Mesendoderm (in vitro differentiated cells): ENCODE measurements at regions not wholly inside any gene's neighbourhood (a gene's known extent, or its start where the extent isn't known, plus 50 kb on each side); places are given as distances from the start of the nearest gene placed in this dataset.
"Not testable (repeated sequence)": the region's sequence is repeated elsewhere in the genome, so short reads cannot be mapped to it uniquely, and the experiment has no call there.

Experiments used
- DNase-seq: peaks from one replicate; pipeline ENCODE4 v3.0.0; 2013
- H2AK5ac ChIP-seq: 2 replicates; pipeline ENCODE4 v1.6.1; 2013; ENCODE audit warnings: low read length, inconsistent platforms
- H2BK120ac ChIP-seq: 2 replicates; pipeline ENCODE4 v1.6.1; 2013; ENCODE audit warnings: low read depth, mild to moderate bottlenecking, low read length, moderate library complexity, mixed read lengths
- H2BK15ac ChIP-seq: replicated peaks from 2 replicates; pipeline ENCODE4 v1.6.1; 2013; ENCODE audit warnings: low read depth, mild to moderate bottlenecking, moderate library complexity
- H2BK5ac ChIP-seq: 2 replicates; pipeline ENCODE4 v1.6.1; 2013; ENCODE audit warnings: low read length, inconsistent platforms
- H3K18ac ChIP-seq: 2 replicates; pipeline ENCODE4 v1.6.1; 2013; ENCODE audit warnings: mild to moderate bottlenecking, low read length, mixed read lengths
- H3K23ac ChIP-seq: one replicate; pipeline ENCODE4 v1.6.1; 2013; ENCODE audit warnings: low read length
- H3K27ac ChIP-seq: 2 replicates; pipeline ENCODE4 v1.5.1; 2013; ENCODE audit warnings: low read depth, mild to moderate bottlenecking, inconsistent platforms, low read length, moderate library complexity
- H3K27me3 ChIP-seq: 2 replicates; pipeline ENCODE4 v1.6.1; 2013; ENCODE audit warnings: low read length, control low read depth, mild to moderate bottlenecking, inconsistent platforms; ENCODE audit not compliant: insufficient read depth, poor library complexity
- H3K36me3 ChIP-seq: 2 replicates; pipeline ENCODE4 v1.6.1; 2013; ENCODE audit warnings: low read length, inconsistent platforms; ENCODE audit not compliant: control insufficient read depth, insufficient read depth
- H3K4ac ChIP-seq: one replicate; pipeline ENCODE4 v1.6.1; 2013; ENCODE audit warnings: low read depth, mild to moderate bottlenecking, low read length, moderate library complexity
- H3K4me1 ChIP-seq: 2 replicates; pipeline ENCODE4 v1.6.1; 2013; ENCODE audit warnings: low read depth, low read length, inconsistent platforms; ENCODE audit not compliant: control insufficient read depth
- H3K4me2 ChIP-seq: 2 replicates; pipeline ENCODE4 v1.6.1; 2013; ENCODE audit warnings: low read length
- H3K4me3 ChIP-seq: 2 replicates; pipeline ENCODE4 v1.5.1; 2013; ENCODE audit warnings: mild to moderate bottlenecking, low read length
- H3K56ac ChIP-seq: one replicate; pipeline ENCODE4 v1.6.1; 2013; ENCODE audit warnings: low read length
- H3K79me1 ChIP-seq: 2 replicates; pipeline ENCODE4 v1.6.1; 2013; ENCODE audit warnings: low read length, inconsistent platforms
- H3K79me2 ChIP-seq: 2 replicates; pipeline ENCODE4 v1.6.1; 2013; ENCODE audit warnings: mild to moderate bottlenecking, low read length; ENCODE audit not compliant: control insufficient read depth, insufficient read depth
- H3K9ac ChIP-seq: 2 replicates; pipeline ENCODE4 v1.6.1; 2013; ENCODE audit warnings: low read length, inconsistent platforms
- H4K5ac ChIP-seq: one replicate; pipeline ENCODE4 v1.6.1; 2013; ENCODE audit warnings: low read length
- H4K8ac ChIP-seq: one replicate; pipeline ENCODE4 v1.6.1; 2013; ENCODE audit warnings: low read depth, mild to moderate bottlenecking, control low read depth, low read length, moderate library complexity
- WGBS: extraction: QIAGEN DNeasy Blood & Tissue Kit; methylation state at CpG from one replicate; pipeline ENCODE4 v1.1.7; 2013; ENCODE audit warnings: low lambda C conversion rate, missing lambda C conversion rate; ENCODE audit not compliant: insufficient coverage; ENCODE audit errors: extremely low coverage; 5-methylcytosine and 5-hydroxymethylcytosine counted together

GRCh38 chr6:81128671-81129070 lies 623.8 kb downstream of the TENT5A start:
- Histone ChIP-seq H4K8ac (no peak overlapping the region), H3K9ac (no peak overlapping the region), H3K4me3 (no peak overlapping the region), H3K27ac (no peak overlapping the region), H3K23ac (no peak overlapping the region), H3K4me2 (no peak overlapping the region), H3K27me3 (no peaks in the 10 kb centered on the region), H2BK15ac (no peak overlapping the region), H2AK5ac (no peak overlapping the region), H4K5ac (no peak overlapping the region), H3K36me3 (no peaks in the 10 kb centered on the region), H3K4me1 (no peaks in the 10 kb centered on the region), H3K56ac (no peak overlapping the region), H3K4ac (no peak overlapping the region), H3K79me2 (no peaks in the 10 kb centered on the region), H2BK5ac (no peak overlapping the region), H3K79me1 (no peaks in the 10 kb centered on the region), H3K18ac (no peak overlapping the region), H2BK120ac (no peak overlapping the region)
- DNase-seq, result no peak
- no CpG with 5 or more reads among the region's 1 CpG for WGBS

- Histone ChIP-seq H3K18ac (no peak overlapping the region), H4K5ac (no peak overlapping the region), H3K36me3 (no peaks in the 10 kb centered on the region), H4K8ac (no peak overlapping the region), H3K79me1 (no peaks in the 10 kb centered on the region), H2BK5ac (no peak overlapping the region), H3K79me2 (no peaks in the 10 kb centered on the region), H2BK120ac (no peak overlapping the region), H2AK5ac (no peak overlapping the region), H3K4me3 (no peak overlapping the region), H3K4ac (no peak overlapping the region), H2BK15ac (no peak overlapping the region), H3K27ac (no peak overlapping the region), H3K4me2 (no peak overlapping the region), H3K27me3 (no peaks in the 10 kb centered on the region), H3K56ac (no peak overlapping the region), H3K23ac (no peak overlapping the region), H3K9ac (no peak overlapping the region), H3K4me1 (no peaks in the 10 kb centered on the region)
- DNase-seq, result no peak
- WGBS, result no CpG with 5 or more reads among the region's 2 CpGs
These were observed 626.3 kb downstream of the TENT5A start for GRCh38 chr6:81126150-81126549.

GRCh38 chr6:81120280-81120679 lies 632.2 kb downstream of the TENT5A start:
- Histone ChIP-seq H3K79me2 (no peaks in the 10 kb centered on the region), H3K36me3 (no peaks in the 10 kb centered on the region), H2BK15ac (no peak overlapping the region), H4K8ac (no peak overlapping the region), H3K27me3 (no peaks in the 10 kb centered on the region), H3K4me3 (no peak overlapping the region), H4K5ac (no peak overlapping the region), H3K27ac (no peak overlapping the region), H3K4me1 (no peaks in the 10 kb centered on the region), H3K56ac (no peak overlapping the region), H3K23ac (no peak overlapping the region), H3K4me2 (no peak overlapping the region), H2BK120ac (no peak overlapping the region), H2AK5ac (no peak overlapping the region), H3K4ac (no peak overlapping the region), H3K18ac (no peak overlapping the region), H3K9ac (no peak overlapping the region), H2BK5ac (no peak overlapping the region), H3K79me1 (no peaks in the 10 kb centered on the region)
- no CpG with 5 or more reads among the region's 3 CpGs for WGBS
- no peak for DNase-seq

- WGBS, result no CpG with 5 or more reads among the region's 1 CpG
- H2AK5ac ChIP-seq, result no peak overlapping the region
- no peaks in the 10 kb centered on the region for H3K4me1 ChIP-seq
- no peak overlapping the region for H3K56ac ChIP-seq
- H3K27me3 ChIP-seq, result no peaks in the 10 kb centered on the region
- no peaks in the 10 kb centered on the region for H3K79me1 ChIP-seq
- no peak overlapping the region for H2BK120ac ChIP-seq
- no peak overlapping the region for H2BK5ac ChIP-seq
- no peak overlapping the region for H3K18ac ChIP-seq
- no peaks in the 10 kb centered on the region for H3K36me3 ChIP-seq
- H3K4me3 ChIP-seq, result no peak overlapping the region
- H3K4me2 ChIP-seq, result no peak overlapping the region
- no peak overlapping the region for H3K23ac ChIP-seq
- DNase-seq, result peak; percentile 10
- H4K5ac ChIP-seq, result no peak overlapping the region
- no peak overlapping the region for H4K8ac ChIP-seq
- H3K4ac ChIP-seq, result no peak overlapping the region
- H3K27ac ChIP-seq, result no peak overlapping the region
- no peaks in the 10 kb centered on the region for H3K79me2 ChIP-seq
- no peak overlapping the region for H2BK15ac ChIP-seq
- H3K9ac ChIP-seq, result no peak overlapping the region
These were observed 646.5 kb downstream of the TENT5A start for GRCh38 chr6:81105998-81106397.

- no peak overlapping the region for H3K4me2 ChIP-seq
- H3K18ac ChIP-seq, result no peak overlapping the region
- H3K27ac ChIP-seq, result no peak overlapping the region
- no peak overlapping the region for H3K23ac ChIP-seq
- H3K36me3 ChIP-seq, result no peaks in the 10 kb centered on the region
- no peak overlapping the region for H2BK120ac ChIP-seq
- no CpG with 5 or more reads among the region's 20 CpGs for WGBS
- H3K56ac ChIP-seq, result no peak overlapping the region
- H3K4me1 ChIP-seq, result no peaks in the 10 kb centered on the region
- H3K9ac ChIP-seq, result no peak overlapping the region
- no peak for DNase-seq
- no peak overlapping the region for H4K5ac ChIP-seq
- H4K8ac ChIP-seq, result no peak overlapping the region
- no peaks in the 10 kb centered on the region for H3K79me2 ChIP-seq
- H2BK15ac ChIP-seq, result no peak overlapping the region
- H3K27me3 ChIP-seq, result no peaks in the 10 kb centered on the region
- no peaks in the 10 kb centered on the region for H3K79me1 ChIP-seq
- no peak overlapping the region for H3K4me3 ChIP-seq
- no peak overlapping the region for H2BK5ac ChIP-seq
- no peak overlapping the region for H3K4ac ChIP-seq
- no peak overlapping the region for H2AK5ac ChIP-seq
These were observed 654.2 kb downstream of the TENT5A start for GRCh38 chr6:81098109-81098814.

GRCh38 chr6:81096464-81096863 lies 656.0 kb downstream of the TENT5A start:
- not testable (repeated sequence) for DNase-seq, H4K8ac ChIP-seq, H3K4me2 ChIP-seq, H3K4me1 ChIP-seq, H2BK120ac ChIP-seq, H3K27me3 ChIP-seq, H2BK15ac ChIP-seq, H2AK5ac ChIP-seq, H4K5ac ChIP-seq, H3K9ac ChIP-seq, H3K79me2 ChIP-seq, H3K4me3 ChIP-seq, H3K79me1 ChIP-seq, H3K23ac ChIP-seq, H3K27ac ChIP-seq, H2BK5ac ChIP-seq, H3K36me3 ChIP-seq, H3K56ac ChIP-seq, H3K18ac ChIP-seq, H3K4ac ChIP-seq
- WGBS, result no CpG with 5 or more reads among the region's 6 CpGs
